Astrocyte (in vitro differentiated cells and primary cell): ENCODE measurements at regions not wholly inside any gene's neighbourhood (a gene's known extent, or its start where the extent isn't known, plus 50 kb on each side); places are given as distances from the start of the nearest gene placed in this dataset.
"Not testable (repeated sequence)": the region's sequence is repeated elsewhere in the genome, so short reads cannot be mapped to it uniquely, and the experiment has no call there.

ENCODE experiments used
- DNase-seq: peaks from one replicate; pipeline ENCODE4 v3.0.0-alpha.2; 2010; ENCODE audit warnings: low read depth
- FAIRE-seq: peaks from 2 replicates; lab custom pipeline; 2011; peaks lifted over from hg19 to GRCh38; lab: Jason Lieb, UNC
- H2AFZ ChIP-seq: 2 replicates; pipeline ENCODE4 v1.6.0; 2012; ENCODE audit warnings: low read depth, low read length, inconsistent platforms
- H3K27ac ChIP-seq: 2 replicates; pipeline ENCODE4 v1.5.1; 2011; ENCODE audit warnings: low read depth, low read length, inconsistent platforms
- H3K27me3 ChIP-seq: 2 replicates; pipeline ENCODE4 v1.6.0; 2011; ENCODE audit warnings: low read length, inconsistent platforms; ENCODE audit not compliant: insufficient read depth
- H3K36me3 ChIP-seq: 2 replicates; pipeline ENCODE4 v1.5.1; 2011; ENCODE audit warnings: low read length, inconsistent platforms; ENCODE audit not compliant: insufficient read depth
- H3K4me1 ChIP-seq: 2 replicates; pipeline ENCODE4 v1.5.1; 2011; ENCODE audit warnings: low read length, inconsistent platforms; ENCODE audit not compliant: insufficient read depth
- H3K4me2 ChIP-seq: 2 replicates; pipeline ENCODE4 v1.6.0; 2012; ENCODE audit warnings: low read length, inconsistent platforms
- H3K4me3 ChIP-seq: 2 replicates; pipeline ENCODE4 v1.5.1; 2011; ENCODE audit warnings: low read depth, mild to moderate bottlenecking, low read length, inconsistent platforms; ENCODE audit not compliant: insufficient read depth
- H3K79me2 ChIP-seq: 2 replicates; pipeline ENCODE4 v1.6.0; 2012; ENCODE audit warnings: mild to moderate bottlenecking, low read length, inconsistent platforms; ENCODE audit not compliant: insufficient read depth
- H3K9ac ChIP-seq: 2 replicates; pipeline ENCODE4 v1.6.0; 2012; ENCODE audit warnings: mild to moderate bottlenecking, low read length, inconsistent platforms
- H3K9me3 ChIP-seq: 2 replicates; pipeline ENCODE4 v1.5.1; 2012; ENCODE audit warnings: low read depth, mild to moderate bottlenecking, low read length, inconsistent platforms; ENCODE audit not compliant: insufficient read depth
- H4K20me1 ChIP-seq: 2 replicates; pipeline ENCODE4 v1.6.0; 2012; ENCODE audit warnings: low read length, inconsistent platforms; ENCODE audit not compliant: insufficient read depth
- H3K27ac Mint-ChIP-seq: one replicate; pipeline ENCODE4 v1.8.0; 2021; ENCODE audit warnings: mild to moderate bottlenecking, mixed read lengths; ENCODE audit not compliant: unreplicated experiment
- H3K27me3 Mint-ChIP-seq: one replicate; pipeline ENCODE4 v1.8.0; 2021; ENCODE audit warnings: low read depth, mixed read lengths; ENCODE audit not compliant: unreplicated experiment
- H3K36me3 Mint-ChIP-seq: one replicate; pipeline ENCODE4 v1.8.0; 2021; ENCODE audit warnings: low read depth, mixed read lengths; ENCODE audit not compliant: unreplicated experiment
- H3K4me1 Mint-ChIP-seq: one replicate; pipeline ENCODE4 v1.8.0; 2021; ENCODE audit warnings: low read depth, mixed read lengths; ENCODE audit not compliant: unreplicated experiment
- H3K4me3 Mint-ChIP-seq: one replicate; pipeline ENCODE4 v1.8.0; 2021; ENCODE audit warnings: mild to moderate bottlenecking, moderate library complexity, mixed read lengths; ENCODE audit not compliant: unreplicated experiment
- H3K9me3 Mint-ChIP-seq: one replicate; pipeline ENCODE4 v1.8.0; 2021; ENCODE audit warnings: mild to moderate bottlenecking, mixed read lengths; ENCODE audit not compliant: unreplicated experiment
- EZH2 ChIP-seq: IDR thresholded peaks from 2 replicates; pipeline ENCODE4 v1.6.1; 2012; ENCODE audit warnings: mild to moderate bottlenecking, low read length, inconsistent platforms; ENCODE audit not compliant: insufficient read depth
- TF ChIP-seq, protein P1 (sequence below): IDR thresholded peaks from 2 replicates; pipeline ENCODE4 v1.5.1; 2011; ENCODE audit warnings: low read depth, mild to moderate bottlenecking, inconsistent platforms, low read length, moderate library complexity; ENCODE audit not compliant: insufficient read depth

DNA sequence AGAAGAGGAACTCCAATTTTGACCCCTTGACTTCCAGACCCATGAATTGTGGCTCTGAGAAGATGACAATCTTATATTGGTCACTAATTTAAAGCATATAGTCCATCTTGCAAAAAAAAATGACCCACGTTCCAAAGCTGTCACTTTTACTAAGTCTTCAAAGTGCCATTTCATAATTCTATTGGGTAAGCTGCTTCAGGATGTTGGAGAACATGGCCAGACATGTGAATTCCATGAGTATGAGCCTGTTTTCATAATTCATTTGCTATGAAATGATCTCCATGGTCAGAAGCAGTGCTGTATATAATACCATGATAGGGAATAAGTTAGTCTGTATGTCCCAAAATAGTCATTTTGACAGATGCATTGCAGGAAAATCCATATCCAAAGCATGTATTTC is 1787.3 kb downstream of the SLITRK5 start:
- no peak overlapping the region for H3K27ac ChIP-seq
- H3K36me3 Mint-ChIP-seq = no peaks in the 10 kb centered on the region
- H3K4me2 ChIP-seq = no peak overlapping the region
- H3K4me3 Mint-ChIP-seq = no peak overlapping the region
- H3K9me3 Mint-ChIP-seq = no peaks in the 10 kb centered on the region
- no peak overlapping the region for H3K27ac Mint-ChIP-seq
- no peaks in the 10 kb centered on the region for H3K27me3 Mint-ChIP-seq
- H3K9ac ChIP-seq = no peak overlapping the region
- H3K36me3 ChIP-seq = no peaks in the 10 kb centered on the region
- H3K4me1 Mint-ChIP-seq = peaks cover 8% of the 10 kb centered on the region
- no peak for FAIRE-seq
- H2AFZ ChIP-seq = no peak overlapping the region
- H3K4me3 ChIP-seq = no peak overlapping the region
- H3K4me1 ChIP-seq = no peaks in the 10 kb centered on the region
- TF ChIP-seq, protein P1, sequence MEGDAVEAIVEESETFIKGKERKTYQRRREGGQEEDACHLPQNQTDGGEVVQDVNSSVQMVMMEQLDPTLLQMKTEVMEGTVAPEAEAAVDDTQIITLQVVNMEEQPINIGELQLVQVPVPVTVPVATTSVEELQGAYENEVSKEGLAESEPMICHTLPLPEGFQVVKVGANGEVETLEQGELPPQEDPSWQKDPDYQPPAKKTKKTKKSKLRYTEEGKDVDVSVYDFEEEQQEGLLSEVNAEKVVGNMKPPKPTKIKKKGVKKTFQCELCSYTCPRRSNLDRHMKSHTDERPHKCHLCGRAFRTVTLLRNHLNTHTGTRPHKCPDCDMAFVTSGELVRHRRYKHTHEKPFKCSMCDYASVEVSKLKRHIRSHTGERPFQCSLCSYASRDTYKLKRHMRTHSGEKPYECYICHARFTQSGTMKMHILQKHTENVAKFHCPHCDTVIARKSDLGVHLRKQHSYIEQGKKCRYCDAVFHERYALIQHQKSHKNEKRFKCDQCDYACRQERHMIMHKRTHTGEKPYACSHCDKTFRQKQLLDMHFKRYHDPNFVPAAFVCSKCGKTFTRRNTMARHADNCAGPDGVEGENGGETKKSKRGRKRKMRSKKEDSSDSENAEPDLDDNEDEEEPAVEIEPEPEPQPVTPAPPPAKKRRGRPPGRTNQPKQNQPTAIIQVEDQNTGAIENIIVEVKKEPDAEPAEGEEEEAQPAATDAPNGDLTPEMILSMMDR = no peak
- no peak for TF ChIP-seq EZH2
- H4K20me1 ChIP-seq = no peaks in the 10 kb centered on the region
- H3K79me2 ChIP-seq = no peaks in the 10 kb centered on the region
- no peaks in the 10 kb centered on the region for H3K9me3 ChIP-seq
- H3K27me3 ChIP-seq = no peaks in the 10 kb centered on the region
- no peak for DNase-seq

DNA sequence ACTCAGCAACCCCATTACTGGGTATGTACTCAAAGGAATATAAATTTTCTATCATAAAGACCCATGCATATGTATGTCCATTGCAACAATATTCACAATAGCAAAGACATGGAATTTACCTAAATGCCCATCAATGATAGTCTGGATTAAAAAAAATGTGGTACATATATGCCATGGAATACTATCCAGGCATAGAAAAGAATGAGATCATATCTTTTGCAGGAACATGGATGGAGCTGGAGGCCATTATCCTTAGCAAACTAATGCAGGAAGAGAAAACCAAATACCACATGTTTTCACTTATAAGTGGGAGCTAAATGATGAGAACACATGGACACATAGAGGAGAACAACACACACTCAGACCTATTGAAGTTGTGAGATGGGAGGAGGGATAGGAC is 1789.7 kb downstream of the SLITRK5 start:
- not testable (repeated sequence) for H3K27ac ChIP-seq, H3K9me3 ChIP-seq, H3K36me3 ChIP-seq, H3K79me2 ChIP-seq, H3K4me2 ChIP-seq, H3K4me3 Mint-ChIP-seq, DNase-seq, H2AFZ ChIP-seq, H3K4me1 ChIP-seq, H3K27me3 Mint-ChIP-seq, H3K9me3 Mint-ChIP-seq, H3K4me3 ChIP-seq, H3K27me3 ChIP-seq, H4K20me1 ChIP-seq, FAIRE-seq, H3K9ac ChIP-seq, H3K36me3 Mint-ChIP-seq, H3K27ac Mint-ChIP-seq
- H3K4me1 Mint-ChIP-seq = peaks cover 14% of the 10 kb centered on the region

DNA sequence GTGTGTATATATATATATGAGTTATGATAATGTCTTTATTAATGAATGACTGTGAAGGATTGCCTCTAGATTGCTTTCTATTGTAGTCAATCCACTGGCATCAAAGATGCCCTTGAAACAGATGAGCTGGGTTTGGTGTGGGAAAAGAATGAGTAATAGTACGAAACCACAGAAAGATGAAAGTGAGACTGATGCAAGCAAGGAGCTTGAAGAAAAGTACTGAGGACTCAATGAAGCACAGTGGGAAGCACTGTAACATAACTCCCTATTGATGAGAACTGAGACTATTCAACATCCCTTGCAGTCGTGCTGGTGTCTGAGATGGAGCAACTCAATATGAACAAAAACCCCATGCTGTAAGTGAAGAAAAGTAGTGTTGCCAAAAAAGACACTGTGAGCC is 1794.2 kb downstream of the SLITRK5 start:
- TF ChIP-seq, protein P1 = no peak
- no peak for TF ChIP-seq EZH2
- Mint-ChIP-seq H3K36me3 (no peaks in the 10 kb centered on the region), H3K4me1 (peaks cover 11% of the 10 kb centered on the region), H3K4me3 (no peak overlapping the region), H3K9me3 (no peaks in the 10 kb centered on the region), H3K27ac (peak overlapping the region; percentile 28), H3K27me3 (no peaks in the 10 kb centered on the region)
- H3K27ac ChIP-seq = no peak overlapping the region
- DNase-seq (peak; percentile 72), FAIRE-seq (no peak)
- H3K9me3 ChIP-seq = no peaks in the 10 kb centered on the region
- H3K27me3 ChIP-seq = no peaks in the 10 kb centered on the region
- no peaks in the 10 kb centered on the region for H3K4me1 ChIP-seq
- H2AFZ ChIP-seq = peak overlapping the region; percentile 24
- no peaks in the 10 kb centered on the region for H3K79me2 ChIP-seq
- H3K4me2 ChIP-seq = no peak overlapping the region
- no peaks in the 10 kb centered on the region for H4K20me1 ChIP-seq
- no peak overlapping the region for H3K4me3 ChIP-seq
- no peak overlapping the region for H3K9ac ChIP-seq
- no peaks in the 10 kb centered on the region for H3K36me3 ChIP-seq
